ENCODE measurements at regions not wholly inside any gene's neighbourhood (a gene's known extent, or its start where the extent isn't known, plus 50 kb on each side); places are given as distances from the start of the nearest gene placed in this dataset.
"Not testable (repeated sequence)": the region's sequence is repeated elsewhere in the genome, so short reads cannot be mapped to it uniquely, and the experiment has no call there.

GRCh38 chr2:223474893-223475292 lies 127.3 kb downstream of the SCG2 start:
- FAIRE-seq: no peak

- no peak for FAIRE-seq
Measured at GRCh38 chr2:223475901-223476300, 126.3 kb downstream of the SCG2 start.

GRCh38 chr2:223477318-223477717 lies 124.8 kb downstream of the SCG2 start:
- FAIRE-seq: no peak

GRCh38 chr2:223481486-223481885 lies 120.7 kb downstream of the SCG2 start:
- FAIRE-seq: no peak

- FAIRE-seq: no peak
Measured at GRCh38 chr2:223486751-223487150, 115.4 kb downstream of the SCG2 start.

GRCh38 chr2:223487214-223487846 lies 114.8 kb downstream of the SCG2 start:
- FAIRE-seq: no peak

- FAIRE-seq: no peak
Measured at GRCh38 chr2:223488814-223489213, 113.3 kb downstream of the SCG2 start.

GRCh38 chr2:223494496-223494895 lies 107.7 kb downstream of the SCG2 start:
- FAIRE-seq: no peak

- FAIRE-seq: no peak
Measured at GRCh38 chr2:223494942-223495341, 107.2 kb downstream of the SCG2 start.

- FAIRE-seq: not testable (repeated sequence)
Measured at GRCh38 chr2:223496853-223497252, 105.3 kb downstream of the SCG2 start.

GRCh38 chr2:223500709-223501108 lies 101.5 kb downstream of the SCG2 start:
- FAIRE-seq: no peak

- FAIRE-seq: no peak
Measured at GRCh38 chr2:223501641-223502040, 100.5 kb downstream of the SCG2 start.

- FAIRE-seq: no peak
Measured at GRCh38 chr2:223503746-223504145, 98.4 kb downstream of the SCG2 start.

- FAIRE-seq: no peak
Measured at GRCh38 chr2:223508372-223508771, 93.8 kb downstream of the SCG2 start.

- no peak for FAIRE-seq
Measured at GRCh38 chr2:223510713-223511112, 91.4 kb downstream of the SCG2 start.

- FAIRE-seq: no peak
Measured at GRCh38 chr2:223511168-223511567, 91.0 kb downstream of the SCG2 start.

GRCh38 chr2:223513771-223514455 lies 88.2 kb downstream of the SCG2 start:
- no peak for FAIRE-seq

- no peak for FAIRE-seq
Measured at GRCh38 chr2:223519471-223519870, 82.7 kb downstream of the SCG2 start.

GRCh38 chr2:223522796-223523195 lies 79.4 kb downstream of the SCG2 start:
- FAIRE-seq: no peak

GRCh38 chr2:223523551-223524001 lies 78.6 kb downstream of the SCG2 start:
- no peak for FAIRE-seq

- no peak for FAIRE-seq
Measured at GRCh38 chr2:223524066-223524465, 78.1 kb downstream of the SCG2 start.

- FAIRE-seq: no peak
Measured at GRCh38 chr2:223526106-223526505, 76.1 kb downstream of the SCG2 start.

- FAIRE-seq: no peak
Measured at GRCh38 chr2:223528036-223528435, 74.1 kb downstream of the SCG2 start.

- FAIRE-seq: no peak
Measured at GRCh38 chr2:223529696-223530095, 72.5 kb downstream of the SCG2 start.

GRCh38 chr2:223530811-223531210 lies 71.3 kb downstream of the SCG2 start:
- no peak for FAIRE-seq
